ENCODE measurements at regions not wholly inside any gene's neighbourhood (a gene's known extent, or its start where the extent isn't known, plus 50 kb on each side); places are given as distances from the start of the nearest gene placed in this dataset.

DNA sequence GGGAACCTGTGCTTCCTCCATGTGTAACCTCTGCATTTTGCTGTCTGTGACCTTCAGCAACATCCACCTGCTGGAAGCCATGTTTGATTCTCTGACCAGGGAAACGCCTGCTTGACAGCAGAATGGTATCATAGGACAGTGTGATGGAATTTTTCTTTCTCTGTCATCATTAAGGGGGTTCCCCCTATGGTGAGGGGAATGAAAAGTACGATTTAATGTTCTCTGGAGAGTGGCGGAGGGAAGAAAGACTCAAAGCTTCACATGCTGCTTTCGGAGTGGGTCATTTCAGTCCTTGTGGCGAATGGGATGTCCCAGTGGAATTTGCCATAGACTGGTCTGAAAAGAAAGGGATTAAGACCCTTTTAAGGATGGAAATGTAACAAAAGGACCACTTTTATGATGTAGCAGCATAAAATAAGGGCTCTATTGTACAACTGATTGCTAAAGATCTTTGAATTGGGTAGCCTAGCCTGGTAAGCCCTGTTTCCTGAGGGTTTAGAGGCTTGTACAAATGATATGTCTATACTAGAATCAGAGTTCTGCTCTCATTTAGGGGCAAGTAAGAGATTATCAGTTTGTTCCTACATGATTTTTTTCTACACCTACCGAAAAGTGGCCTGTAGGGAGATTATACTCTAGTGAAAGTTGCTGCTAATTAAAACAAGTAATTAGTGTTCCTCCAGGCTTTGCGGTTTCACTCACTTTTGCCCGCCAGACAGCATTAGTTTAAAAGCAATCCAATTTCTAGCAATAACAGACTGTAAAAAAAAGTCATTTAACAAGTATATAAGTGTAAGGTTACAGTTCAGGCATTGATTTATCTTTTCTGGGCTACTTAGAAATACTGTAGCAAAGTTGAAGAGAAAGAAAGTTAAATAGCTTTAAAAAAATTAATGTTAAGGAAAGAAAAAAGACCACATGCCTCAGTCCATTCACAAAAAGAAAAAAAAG is 904.5 kb downstream of the NR2F1-AS1 start:
- no peaks in the 10 kb centered on the region for H3K36me3 ChIP-seq (ENCODE audit: control insufficient read depth in 2 of 3, insufficient read depth in 3 of 3, low read length in 3 of 3)
- no peaks in the 10 kb centered on the region for H3K9me3 ChIP-seq (ENCODE audit: control insufficient read depth in 2 of 3, insufficient read depth in 1 of 3, low read length in 3 of 3)
- FAIRE-seq, result no peak
- no peaks in the 10 kb centered on the region for H3K27me3 ChIP-seq (ENCODE audit: control insufficient read depth, insufficient read depth, low read length)
- H3K4me1 ChIP-seq (ENCODE audit: control insufficient read depth in 2 of 3, insufficient read depth in 2 of 3, low read depth in 1 of 3, low read length in 3 of 3), result no peaks in the 10 kb centered on the region
- intact Hi-C loops (cut with DNase I), result no loop called here
- H3K9ac ChIP-seq (ENCODE audit: low read length in 3 of 3), result no peak overlapping the region
- H3K27ac ChIP-seq (ENCODE audit: low read depth in 2 of 2, low read length in 2 of 2), result no peak overlapping the region
- no peak overlapping the region for H3K4me3 ChIP-seq (ENCODE audit: low read length in 3 of 3)
- DNase-seq, result peak in 2 of 5 donors; percentile 47 to 51
- TF ChIP-seq, protein P1, sequence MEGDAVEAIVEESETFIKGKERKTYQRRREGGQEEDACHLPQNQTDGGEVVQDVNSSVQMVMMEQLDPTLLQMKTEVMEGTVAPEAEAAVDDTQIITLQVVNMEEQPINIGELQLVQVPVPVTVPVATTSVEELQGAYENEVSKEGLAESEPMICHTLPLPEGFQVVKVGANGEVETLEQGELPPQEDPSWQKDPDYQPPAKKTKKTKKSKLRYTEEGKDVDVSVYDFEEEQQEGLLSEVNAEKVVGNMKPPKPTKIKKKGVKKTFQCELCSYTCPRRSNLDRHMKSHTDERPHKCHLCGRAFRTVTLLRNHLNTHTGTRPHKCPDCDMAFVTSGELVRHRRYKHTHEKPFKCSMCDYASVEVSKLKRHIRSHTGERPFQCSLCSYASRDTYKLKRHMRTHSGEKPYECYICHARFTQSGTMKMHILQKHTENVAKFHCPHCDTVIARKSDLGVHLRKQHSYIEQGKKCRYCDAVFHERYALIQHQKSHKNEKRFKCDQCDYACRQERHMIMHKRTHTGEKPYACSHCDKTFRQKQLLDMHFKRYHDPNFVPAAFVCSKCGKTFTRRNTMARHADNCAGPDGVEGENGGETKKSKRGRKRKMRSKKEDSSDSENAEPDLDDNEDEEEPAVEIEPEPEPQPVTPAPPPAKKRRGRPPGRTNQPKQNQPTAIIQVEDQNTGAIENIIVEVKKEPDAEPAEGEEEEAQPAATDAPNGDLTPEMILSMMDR (IDR thresholded peaks at IDR 0.05; ENCODE audit: borderline replicate concordance, extremely low read depth, insufficient read depth), result no peak

DNA sequence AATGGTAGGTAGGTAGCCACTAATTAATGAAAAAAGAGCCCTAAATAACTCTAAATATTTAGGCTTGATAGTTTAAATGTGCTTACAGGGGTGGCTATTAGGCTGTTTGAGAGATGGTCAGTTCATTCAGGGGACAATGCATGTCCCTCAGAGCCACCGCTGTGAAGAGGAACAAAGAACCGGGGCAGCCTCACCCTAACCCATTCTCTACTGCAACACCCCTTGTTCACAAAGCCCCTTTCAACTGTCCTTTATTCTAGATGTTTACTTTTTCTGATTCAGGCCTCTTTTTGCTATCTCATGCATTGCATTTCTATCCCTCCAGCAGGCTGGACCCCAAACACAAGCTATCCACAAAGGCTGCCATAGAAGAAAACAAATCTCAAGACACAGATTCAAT is 906.7 kb downstream of the NR2F1-AS1 start:
- no peak overlapping the region for H3K27ac ChIP-seq (ENCODE audit: low read depth in 2 of 2, low read length in 2 of 2)
- H3K9ac ChIP-seq (ENCODE audit: low read length in 3 of 3), result no peak overlapping the region
- TF ChIP-seq, protein P1 (IDR thresholded peaks at IDR 0.05; ENCODE audit: borderline replicate concordance, extremely low read depth, insufficient read depth), result no peak
- intact Hi-C loops (cut with DNase I), result no loop called here
- no peak overlapping the region for H3K4me3 ChIP-seq (ENCODE audit: low read length in 3 of 3)
- DNase-seq, result no peak
- no peak for FAIRE-seq
- no peaks in the 10 kb centered on the region for H3K27me3 ChIP-seq (ENCODE audit: control insufficient read depth, insufficient read depth, low read length)
- H3K36me3 ChIP-seq (ENCODE audit: control insufficient read depth in 2 of 3, insufficient read depth in 3 of 3, low read length in 3 of 3), result no peaks in the 10 kb centered on the region
- H3K4me1 ChIP-seq (ENCODE audit: control insufficient read depth in 2 of 3, insufficient read depth in 2 of 3, low read depth in 1 of 3, low read length in 3 of 3), result no peaks in the 10 kb centered on the region
- no peaks in the 10 kb centered on the region for H3K9me3 ChIP-seq (ENCODE audit: control insufficient read depth in 2 of 3, insufficient read depth in 1 of 3, low read length in 3 of 3)

DNA sequence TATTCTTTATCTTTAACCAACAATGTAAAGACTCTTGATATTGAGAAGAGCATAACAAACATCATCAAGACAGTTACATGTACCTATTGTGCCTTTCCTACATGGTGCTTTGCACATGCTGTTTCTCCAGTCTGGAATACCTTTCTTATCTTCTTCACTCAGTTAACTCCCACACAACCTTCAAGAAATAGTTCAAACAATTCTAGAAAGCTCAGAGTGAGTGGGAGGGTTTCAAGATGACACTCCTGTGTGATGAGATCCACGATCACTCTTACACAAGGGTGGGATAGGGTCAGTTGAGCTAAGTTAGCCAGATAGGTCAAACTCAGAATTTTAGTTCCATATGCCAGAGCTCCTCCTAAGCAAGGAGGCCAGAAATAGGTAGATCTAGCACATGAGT is 915.5 kb downstream of the NR2F1-AS1 start:
- H3K27me3 ChIP-seq (ENCODE audit: control insufficient read depth, insufficient read depth, low read length), result no peaks in the 10 kb centered on the region
- no peaks in the 10 kb centered on the region for H3K4me1 ChIP-seq (ENCODE audit: control insufficient read depth in 2 of 3, insufficient read depth in 2 of 3, low read depth in 1 of 3, low read length in 3 of 3)
- no peak overlapping the region for H3K27ac ChIP-seq (ENCODE audit: low read depth in 2 of 2, low read length in 2 of 2)
- no peak for FAIRE-seq
- no peaks in the 10 kb centered on the region for H3K9me3 ChIP-seq (ENCODE audit: control insufficient read depth in 2 of 3, insufficient read depth in 1 of 3, low read length in 3 of 3)
- intact Hi-C loops (cut with DNase I), result no loop called here
- H3K4me3 ChIP-seq (ENCODE audit: low read length in 3 of 3), result no peak overlapping the region
- DNase-seq, result no peak
- H3K36me3 ChIP-seq (ENCODE audit: control insufficient read depth in 2 of 3, insufficient read depth in 3 of 3, low read length in 3 of 3), result no peaks in the 10 kb centered on the region
- TF ChIP-seq, protein P1 (IDR thresholded peaks at IDR 0.05; ENCODE audit: borderline replicate concordance, extremely low read depth, insufficient read depth), result no peak
- H3K9ac ChIP-seq (ENCODE audit: low read length in 3 of 3), result no peak overlapping the region
